ENCODE measurements at regions not wholly inside any gene's neighbourhood (a gene's known extent, or its start where the extent isn't known, plus 50 kb on each side); places are given as distances from the start of the nearest gene placed in this dataset.

GRCh38 chr15:70508561-70509281 lies 254.6 kb downstream of the UACA start:
- no peak for DNase-seq (ENCODE audit: low read depth in 1 of 2, low spot score in 1 of 2)

- DNase-seq (ENCODE audit: low read depth in 1 of 2, low spot score in 1 of 2), result no peak
Observed at GRCh38 chr15:70507772-70508371, 255.5 kb downstream of the UACA start.

GRCh38 chr15:70505936-70506912 lies 257.1 kb downstream of the UACA start:
- no peak for DNase-seq (ENCODE audit: low read depth in 1 of 2, low spot score in 1 of 2)

- DNase-seq (ENCODE audit: low read depth in 1 of 2, low spot score in 1 of 2), result no peak
Observed at GRCh38 chr15:70505411-70505919, 257.9 kb downstream of the UACA start.

GRCh38 chr15:70504988-70505387 lies 258.4 kb downstream of the UACA start:
- no peak for DNase-seq (ENCODE audit: low read depth in 1 of 2, low spot score in 1 of 2)

GRCh38 chr15:70504299-70504951 lies 258.9 kb downstream of the UACA start:
- no peak for DNase-seq (ENCODE audit: low read depth in 1 of 2, low spot score in 1 of 2)

GRCh38 chr15:70503798-70504298 lies 259.5 kb downstream of the UACA start:
- no peak for DNase-seq (ENCODE audit: low read depth in 1 of 2, low spot score in 1 of 2)

- no peak for DNase-seq (ENCODE audit: low read depth in 1 of 2, low spot score in 1 of 2)
Observed at GRCh38 chr15:70503073-70503745, 260.1 kb downstream of the UACA start.

GRCh38 chr15:70502529-70502928 lies 260.8 kb downstream of the UACA start:
- no peak for DNase-seq (ENCODE audit: low read depth in 1 of 2, low spot score in 1 of 2)

- DNase-seq (ENCODE audit: low read depth in 1 of 2, low spot score in 1 of 2), result no peak
Observed at GRCh38 chr15:70501849-70502248, 261.5 kb downstream of the UACA start.

- DNase-seq (ENCODE audit: low read depth in 1 of 2, low spot score in 1 of 2), result no peak
Observed at GRCh38 chr15:70501121-70501727, 262.1 kb downstream of the UACA start.

GRCh38 chr15:70499791-70500190 lies 263.6 kb downstream of the UACA start:
- no peak for DNase-seq (ENCODE audit: low read depth in 1 of 2, low spot score in 1 of 2)

GRCh38 chr15:70498096-70498626 lies 265.2 kb downstream of the UACA start:
- DNase-seq (ENCODE audit: low read depth in 1 of 2, low spot score in 1 of 2), result no peak

- DNase-seq (ENCODE audit: low read depth in 1 of 2, low spot score in 1 of 2), result no peak
Observed at GRCh38 chr15:70497661-70498060, 265.7 kb downstream of the UACA start.

- no peak for DNase-seq (ENCODE audit: low read depth in 1 of 2, low spot score in 1 of 2)
Observed at GRCh38 chr15:70495991-70496599, 267.3 kb downstream of the UACA start.

- no peak for DNase-seq (ENCODE audit: low read depth in 1 of 2, low spot score in 1 of 2)
Observed at GRCh38 chr15:70494852-70495571, 268.3 kb downstream of the UACA start.

GRCh38 chr15:70494517-70494851 lies 268.9 kb downstream of the UACA start:
- DNase-seq (ENCODE audit: low read depth in 1 of 2, low spot score in 1 of 2), result no peak

- no peak for DNase-seq (ENCODE audit: low read depth in 1 of 2, low spot score in 1 of 2)
Observed at GRCh38 chr15:70493787-70494516, 269.4 kb downstream of the UACA start.

Data from activated T-helper 1 cell treated with anti-CD3 and anti-CD28 coated beads, Interleukin-2, amount 50 U/mL, for 16 hours (primary cell).